UCSD-AML1 (cell line): ENCODE measurements at regions not wholly inside any gene's neighbourhood (a gene's known extent, or its start where the extent isn't known, plus 50 kb on each side); places are given as distances from the start of the nearest gene placed in this dataset.

Experiments
- DNase-seq: peaks from one replicate; lab custom pipeline; 2025; ENCODE audit not compliant: unreplicated experiment; lab: John Stamatoyannopoulos, UW

DNA sequence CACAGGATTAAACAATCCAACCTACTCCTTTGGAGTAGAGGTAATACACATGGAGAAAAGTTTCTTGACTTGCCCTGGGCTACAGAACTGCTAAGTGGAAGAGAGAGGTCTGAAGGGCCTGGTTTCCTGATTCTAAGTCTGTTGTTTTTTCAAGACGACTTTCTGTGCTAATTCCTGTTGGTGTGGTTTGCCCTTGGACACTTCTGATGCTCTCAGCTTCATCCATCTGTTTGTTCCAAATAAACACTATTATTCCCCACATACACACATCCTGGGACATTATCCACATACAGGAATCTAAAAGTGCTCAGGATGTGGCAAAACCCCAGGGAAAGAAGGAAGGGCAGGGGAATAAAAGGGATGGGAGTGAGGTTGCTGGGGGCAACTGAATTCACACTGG lies 393.5 kb upstream of the TBL1XR1 start:
- no peak for DNase-seq

DNA sequence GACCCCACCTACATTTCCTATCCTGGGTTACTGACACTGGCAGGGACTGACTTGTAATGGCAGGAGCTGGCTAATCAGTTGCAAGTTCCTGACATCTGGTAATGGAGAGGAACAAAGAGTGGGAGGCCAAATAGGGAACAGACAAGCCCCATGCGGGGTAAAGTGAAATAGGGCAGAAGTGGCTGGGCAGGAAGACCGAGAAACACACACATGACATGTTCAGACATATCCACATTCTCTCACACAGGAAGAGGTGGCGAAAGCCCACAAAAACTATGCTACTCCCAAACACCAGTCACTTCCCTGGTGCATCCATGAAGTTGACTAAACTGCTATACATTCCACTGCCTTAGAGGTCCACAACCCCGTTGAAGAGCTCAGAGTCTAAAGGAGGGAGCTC lies 394.1 kb upstream of the TBL1XR1 start:
- peak; percentile 70 for DNase-seq

DNA sequence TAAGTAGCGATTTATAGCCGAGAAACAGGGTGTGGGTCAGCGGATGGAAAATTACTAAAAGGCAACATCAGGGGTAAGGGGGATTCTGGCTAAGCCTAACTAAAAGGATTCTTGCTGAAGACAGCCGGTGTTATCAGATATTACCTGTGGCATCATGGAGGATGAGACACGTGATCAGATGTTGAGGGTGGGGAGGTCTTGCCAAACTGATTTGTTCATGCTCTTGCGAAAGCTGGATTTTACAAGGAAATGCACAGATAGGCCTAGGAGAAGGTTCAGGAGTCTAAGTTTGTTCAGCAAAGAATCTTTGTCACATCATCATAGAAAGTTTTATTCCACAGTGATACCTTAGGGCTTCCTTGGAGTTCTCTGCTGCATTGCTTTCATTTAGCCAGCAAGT lies 396.8 kb upstream of the TBL1XR1 start:
- no peak for DNase-seq

DNA sequence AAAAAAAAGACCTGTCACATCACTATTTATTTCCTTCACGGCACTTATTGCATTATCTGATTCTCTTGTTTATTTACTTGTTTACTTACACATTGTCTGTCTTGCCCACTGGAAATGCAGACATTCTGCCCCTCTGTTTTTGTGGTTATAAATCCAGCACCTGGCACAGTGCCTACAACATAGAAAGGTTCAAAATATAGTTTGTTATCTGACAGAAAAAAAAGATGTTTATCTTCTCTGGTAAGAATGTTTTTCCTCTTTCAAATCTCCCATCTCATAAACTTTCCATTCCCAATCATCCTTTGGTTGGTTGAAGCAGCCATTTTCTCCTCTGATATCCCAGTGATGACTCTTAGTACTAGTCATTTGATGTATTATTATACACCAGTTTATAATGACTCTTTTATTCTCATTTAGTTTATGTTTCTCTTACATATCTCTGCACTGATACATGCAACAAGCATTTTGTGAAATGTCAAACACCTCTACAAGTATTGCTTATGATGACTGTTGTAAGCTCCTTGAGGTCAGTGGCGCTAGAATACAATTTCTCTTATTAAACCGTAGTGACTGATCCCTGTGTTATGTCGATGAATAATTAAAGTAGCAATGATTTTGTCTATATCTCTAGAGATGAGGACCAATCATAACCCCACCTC lies 398.4 kb upstream of the TBL1XR1 start:
- DNase-seq: no peak

DNA sequence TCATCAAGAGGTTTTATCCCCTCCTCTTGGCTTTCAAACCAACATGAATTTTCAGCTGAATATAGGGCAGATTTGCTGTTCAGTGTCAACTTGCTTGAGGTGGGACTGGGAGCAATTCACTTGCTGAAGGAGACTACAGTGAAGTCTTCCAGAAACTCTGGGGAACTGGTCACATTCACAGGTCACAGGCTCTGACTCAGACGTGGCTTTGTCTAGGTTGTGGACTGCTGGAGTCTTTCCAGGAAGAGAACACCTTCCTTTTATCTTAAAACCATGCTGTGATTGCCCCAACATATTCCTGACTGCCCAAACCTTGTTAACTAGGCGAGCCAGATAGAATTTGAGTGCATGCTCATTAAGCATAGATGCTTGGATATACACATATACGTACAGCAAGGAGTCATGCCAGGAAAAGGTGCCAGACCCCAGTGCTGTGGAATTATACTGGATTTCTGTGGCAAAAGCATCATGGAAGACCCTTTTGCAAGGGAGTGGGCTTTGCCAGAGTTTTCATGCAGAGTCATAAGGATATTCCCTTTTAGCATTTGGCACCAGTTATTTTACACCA lies 399.1 kb upstream of the TBL1XR1 start:
- no peak for DNase-seq

DNA sequence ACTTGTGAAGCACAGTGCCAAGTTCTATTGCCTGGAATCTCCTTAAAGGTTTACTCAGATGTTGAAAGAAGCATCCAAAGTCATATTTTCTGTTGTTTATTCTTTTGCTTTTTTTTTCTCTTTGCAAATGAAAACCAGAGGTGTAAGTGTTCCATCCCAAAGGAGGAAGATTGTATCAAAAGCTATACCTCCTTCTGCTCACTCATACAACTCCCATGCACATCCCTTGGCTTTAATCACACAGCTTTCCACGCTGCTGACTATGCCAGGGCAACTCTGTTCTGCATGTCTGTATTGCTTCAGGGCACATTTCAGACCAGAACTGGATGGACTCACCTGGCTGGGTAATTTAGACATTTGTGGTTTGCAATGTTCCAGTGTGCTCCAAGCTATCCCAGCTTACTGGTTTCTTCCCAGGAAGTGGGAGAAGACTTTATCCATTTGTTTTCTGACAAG lies 399.6 kb upstream of the TBL1XR1 start:
- no peak for DNase-seq

DNA sequence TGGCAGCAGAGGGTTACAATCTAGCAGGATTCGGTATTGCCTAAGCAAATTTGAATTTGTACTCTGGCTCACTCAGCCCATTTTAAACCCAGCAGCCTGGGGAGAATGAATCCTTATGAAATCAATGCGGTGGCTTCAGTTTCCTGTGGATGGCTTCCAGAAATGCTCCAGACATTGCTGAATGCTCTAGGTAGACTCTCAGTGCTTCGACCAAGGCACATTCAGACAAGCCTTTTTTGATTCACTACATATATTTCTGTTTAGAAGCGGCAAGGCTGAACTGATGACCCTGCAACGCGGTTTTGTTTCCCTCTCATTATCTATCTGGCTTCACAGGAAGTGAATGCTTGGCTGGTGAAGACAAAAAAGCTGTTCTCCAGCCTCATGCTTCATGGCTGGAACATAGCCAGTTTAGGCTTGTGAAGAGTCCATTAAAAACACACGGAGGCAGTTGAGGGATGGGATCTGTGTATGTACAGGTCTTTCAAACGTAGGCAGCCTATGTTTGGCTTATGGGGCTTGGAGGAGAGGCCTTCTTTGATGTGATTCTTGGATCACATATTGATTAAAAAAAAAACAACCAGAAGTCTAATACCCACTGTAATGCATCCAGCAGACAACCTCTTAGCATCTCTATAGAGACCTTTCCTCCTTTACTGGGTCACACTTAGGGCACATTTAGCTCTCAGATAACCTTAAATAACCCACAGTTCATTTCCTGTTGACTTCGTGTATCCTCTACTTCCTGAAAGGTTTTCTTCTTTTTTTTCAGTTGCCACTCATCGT lies 400.2 kb upstream of the TBL1XR1 start:
- peak; percentile 13 for DNase-seq

DNA sequence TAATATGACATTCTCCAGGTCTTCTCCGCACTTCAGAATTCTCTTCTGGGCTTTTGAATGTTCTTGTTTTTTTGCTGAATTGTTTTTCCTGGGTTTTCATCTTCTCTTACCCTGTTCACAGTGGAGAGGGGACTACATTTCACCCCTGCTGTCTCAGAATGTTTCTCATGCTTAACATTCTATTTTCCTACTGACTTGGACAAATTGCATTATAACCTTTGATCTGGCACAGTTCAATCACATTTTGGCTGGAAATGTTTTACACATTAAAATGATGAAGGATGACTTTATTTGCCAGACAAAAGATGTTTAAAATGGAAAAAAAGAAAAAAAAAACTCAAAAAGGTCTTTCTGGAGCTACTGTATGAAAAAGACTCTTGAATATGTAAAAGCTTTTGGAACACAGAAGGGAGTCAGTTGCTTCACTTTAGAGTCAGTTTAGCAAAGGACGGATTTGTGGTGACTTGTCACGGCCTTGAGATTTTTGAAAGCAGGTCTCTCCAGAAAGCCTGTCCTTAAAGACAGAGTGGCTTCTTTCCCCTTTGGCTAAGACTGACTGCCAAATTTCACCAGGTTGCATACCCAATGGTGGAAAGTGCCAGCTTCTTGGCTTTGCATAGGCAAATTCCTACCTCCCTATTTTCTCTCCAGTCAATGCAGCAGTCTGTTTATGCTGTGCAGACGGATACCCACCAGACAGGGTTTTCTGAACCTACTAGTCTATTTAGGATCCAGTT lies 401.0 kb upstream of the TBL1XR1 start:
- DNase-seq: no peak

DNA sequence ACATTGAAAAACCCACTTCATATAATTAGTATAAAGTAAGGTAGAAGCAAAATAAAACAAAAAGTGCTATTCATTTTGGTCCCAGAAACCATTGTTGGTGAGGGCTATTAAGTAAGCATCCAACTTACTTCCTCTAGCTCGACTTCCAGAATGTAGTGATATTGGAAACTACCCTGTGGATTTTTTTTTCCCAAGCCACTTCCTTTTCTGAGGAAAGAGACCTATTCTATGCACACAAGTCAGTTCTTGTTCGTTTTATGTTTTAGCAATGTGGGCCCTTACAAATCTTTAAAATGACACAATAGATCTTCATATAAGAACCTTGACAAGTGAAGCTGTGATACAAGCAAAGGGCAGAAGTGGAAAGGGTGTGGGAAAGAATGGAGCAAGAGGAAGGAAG lies 402.0 kb upstream of the TBL1XR1 start:
- no peak for DNase-seq

DNA sequence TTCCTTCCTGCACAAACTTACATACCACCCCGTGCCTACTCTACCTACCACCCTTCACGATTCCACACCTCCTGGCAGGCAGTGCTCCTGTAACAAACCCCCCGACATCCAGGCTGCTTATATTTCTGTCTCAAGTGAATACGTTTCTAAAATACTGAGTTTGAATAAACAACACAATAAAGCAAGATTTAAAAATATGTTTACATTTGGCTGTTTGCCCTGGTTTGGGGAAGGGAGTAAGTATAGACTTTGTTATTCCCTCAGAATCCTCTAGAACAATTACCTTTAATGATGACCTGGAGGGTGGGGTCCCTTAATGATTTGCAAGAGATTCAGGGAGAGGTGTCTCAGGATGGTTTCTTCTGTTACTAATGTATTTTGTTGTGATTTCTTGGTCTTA lies 402.6 kb upstream of the TBL1XR1 start:
- DNase-seq: no peak

DNA sequence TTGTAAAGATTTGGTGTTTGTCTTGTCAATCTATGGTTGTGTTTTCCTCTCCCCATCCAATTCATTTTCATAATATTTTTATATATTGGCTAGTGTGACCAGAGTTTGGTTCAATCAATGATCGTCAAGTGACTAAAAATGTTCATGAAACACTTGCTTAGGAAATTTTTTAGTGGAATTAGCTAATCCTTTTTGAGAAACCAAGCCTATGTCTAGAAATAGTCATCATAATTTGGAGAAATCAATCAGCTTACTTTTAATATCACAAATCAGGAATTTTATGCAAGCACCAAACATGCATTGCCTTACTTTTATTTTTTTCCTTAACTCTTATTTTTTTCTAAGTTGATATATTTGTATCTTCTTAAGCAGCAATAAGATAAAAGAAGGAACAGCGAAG lies 403.1 kb upstream of the TBL1XR1 start:
- no peak for DNase-seq

DNA sequence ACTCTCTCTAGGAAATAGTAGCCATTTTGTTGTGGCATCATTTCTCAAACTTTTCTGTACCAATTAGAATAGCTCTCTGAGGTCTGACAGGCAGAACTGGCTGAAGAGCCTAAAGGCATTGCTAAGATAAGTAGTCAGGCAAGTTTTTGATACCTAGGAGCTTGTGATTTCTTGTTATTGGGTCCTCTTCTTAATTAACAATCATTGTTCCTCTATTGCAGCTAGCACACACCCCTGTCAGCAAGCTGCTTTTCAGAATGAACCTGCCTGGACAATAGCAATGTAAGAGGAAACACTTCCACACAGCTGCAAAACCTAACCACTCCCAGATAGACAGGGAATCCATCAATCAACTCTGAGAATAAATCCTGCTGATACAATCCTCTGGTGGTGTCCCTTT lies 403.9 kb upstream of the TBL1XR1 start:
- no peak for DNase-seq

DNA sequence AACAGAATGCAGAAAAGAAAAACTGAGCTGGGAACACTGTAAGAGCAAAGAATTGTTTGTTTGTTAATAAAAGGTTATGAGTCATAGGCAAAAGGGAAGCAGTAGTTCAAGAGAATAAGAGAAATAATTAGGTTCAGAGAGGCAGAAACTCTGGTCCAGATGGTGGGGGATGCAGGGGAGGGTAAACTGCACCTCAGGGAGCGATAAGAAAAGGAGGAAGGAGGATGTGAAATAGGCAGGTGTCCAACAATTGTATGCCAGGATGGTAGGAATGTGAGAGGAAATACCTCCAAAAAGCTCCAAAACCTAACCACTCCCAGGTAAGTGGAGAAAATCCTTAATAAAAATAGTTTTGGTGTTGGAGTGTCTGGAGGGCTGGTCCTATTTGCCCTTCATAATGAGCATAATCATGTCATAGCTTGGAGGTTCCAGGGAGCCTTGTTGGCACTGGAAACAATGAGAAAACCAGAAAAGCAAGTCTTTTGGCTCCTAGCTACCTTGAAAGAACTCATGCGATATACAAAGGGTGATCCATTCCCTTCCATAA lies 405.4 kb upstream of the TBL1XR1 start:
- no peak for DNase-seq

DNA sequence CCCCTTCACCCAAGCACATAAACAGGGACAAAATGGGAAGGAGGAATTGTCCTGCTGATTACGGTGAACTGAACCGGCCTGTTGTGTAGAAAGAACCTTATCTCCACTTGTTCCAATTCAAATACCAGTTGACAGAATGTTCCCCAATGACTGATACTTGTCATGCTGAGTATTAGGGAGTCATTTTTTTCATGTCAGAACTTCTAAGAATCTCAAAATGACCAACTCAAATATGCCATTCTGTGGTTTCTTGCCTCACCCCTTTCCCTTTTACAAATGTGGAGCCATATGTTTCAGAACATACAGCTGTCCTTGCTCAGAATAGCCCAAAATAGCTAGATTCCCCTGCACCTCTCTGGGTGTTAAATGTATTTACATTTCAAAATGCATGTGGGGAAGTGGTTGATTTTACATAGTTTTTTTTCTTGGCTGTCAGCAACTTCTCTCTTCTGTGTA lies 405.9 kb upstream of the TBL1XR1 start:
- no peak for DNase-seq

DNA sequence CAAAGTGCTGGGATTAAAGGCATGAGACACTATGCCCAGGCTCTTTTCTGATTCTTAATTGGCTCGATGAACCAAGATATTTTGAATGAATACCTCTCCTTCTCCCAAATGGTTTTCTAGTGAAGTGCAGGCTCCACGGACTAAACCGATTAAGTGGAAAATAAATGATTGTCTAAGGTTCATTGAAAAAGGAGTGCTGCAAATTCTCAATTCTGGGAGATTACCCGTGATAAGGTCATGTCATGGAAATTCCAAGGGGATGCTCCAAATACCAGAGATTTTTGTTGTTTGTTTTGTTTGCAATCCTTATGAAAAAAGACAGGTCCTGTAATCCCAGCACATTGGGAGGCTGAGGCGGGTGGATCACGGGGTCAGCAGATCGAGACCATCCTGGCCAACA lies 406.9 kb upstream of the TBL1XR1 start:
- DNase-seq: no peak

DNA sequence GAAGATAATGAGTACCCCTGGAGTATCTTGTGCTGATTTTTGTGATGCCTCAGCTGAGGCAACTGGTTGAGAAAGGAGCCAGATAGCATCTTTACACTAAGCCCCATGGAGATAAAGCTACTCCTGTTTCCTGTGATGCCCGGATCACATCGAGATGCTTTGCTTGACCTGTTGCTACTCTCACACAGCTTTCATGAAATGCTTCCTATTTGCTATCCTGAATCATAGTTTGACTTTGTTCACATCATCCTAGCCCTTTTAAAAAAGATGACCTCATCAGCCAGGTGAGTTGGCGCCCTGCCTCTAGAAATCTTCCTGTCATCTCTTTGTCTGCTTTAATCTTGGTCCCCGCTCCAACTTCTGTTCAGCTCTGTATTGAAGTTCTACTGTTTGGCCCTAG lies 409.6 kb upstream of the TBL1XR1 start:
- DNase-seq: no peak

DNA sequence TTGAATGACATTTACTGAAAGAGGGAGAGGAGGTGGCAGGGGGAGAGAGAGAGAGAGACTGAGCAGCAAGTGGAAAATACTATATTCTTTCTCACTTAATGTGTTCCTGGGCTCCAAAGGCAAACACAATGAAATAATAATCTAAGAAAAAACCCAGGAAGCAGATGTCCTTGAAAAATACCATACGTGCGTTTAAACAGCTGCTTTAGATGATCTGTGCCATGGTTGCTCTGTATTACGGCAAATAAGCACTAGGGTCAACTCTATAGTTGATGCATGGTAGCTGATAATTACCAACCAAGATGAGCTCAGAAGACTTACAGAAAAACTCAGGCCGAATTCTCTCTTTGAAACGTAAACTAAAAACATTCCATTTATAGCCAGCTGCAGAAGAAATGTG lies 410.3 kb upstream of the TBL1XR1 start:
- no peak for DNase-seq

DNA sequence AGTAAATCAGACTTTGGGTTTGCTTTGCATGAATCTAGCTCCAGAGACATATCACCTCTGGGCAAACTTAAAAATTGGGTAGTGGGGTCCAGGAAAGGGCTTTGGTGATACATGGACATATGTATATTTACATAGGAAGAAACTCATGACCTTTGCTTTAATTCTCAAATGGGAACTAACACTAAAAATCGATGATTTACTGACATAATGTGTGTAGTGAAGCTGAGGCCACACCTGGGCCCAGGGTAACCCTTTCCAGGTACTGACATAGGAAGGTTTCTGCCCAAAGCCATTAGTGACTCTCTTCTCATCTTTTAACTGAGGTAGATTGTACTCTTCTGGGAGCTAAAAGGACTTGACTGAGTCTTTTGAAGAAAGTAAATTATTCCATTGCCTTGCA lies 411.2 kb upstream of the TBL1XR1 start:
- DNase-seq: no peak

DNA sequence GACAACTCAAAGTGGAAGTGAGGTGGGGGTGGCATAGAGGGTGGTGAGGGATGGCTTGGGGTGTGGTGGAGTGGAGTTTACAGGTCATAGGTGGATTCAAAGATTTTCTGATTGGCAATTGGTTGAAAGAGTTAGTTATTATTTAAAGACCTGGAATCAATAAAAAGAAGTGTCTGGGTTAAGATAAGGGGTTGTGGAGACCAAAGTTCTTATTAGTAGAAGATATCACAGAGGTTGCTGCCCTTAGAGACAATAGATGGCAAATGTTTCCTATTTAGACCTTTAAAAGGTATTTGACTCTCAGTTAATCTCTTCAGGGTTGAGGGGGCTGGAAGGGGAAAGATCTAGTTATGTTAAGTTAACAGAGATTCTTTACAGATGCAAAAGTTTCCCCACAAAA lies 412.3 kb upstream of the TBL1XR1 start:
- DNase-seq: no peak

DNA sequence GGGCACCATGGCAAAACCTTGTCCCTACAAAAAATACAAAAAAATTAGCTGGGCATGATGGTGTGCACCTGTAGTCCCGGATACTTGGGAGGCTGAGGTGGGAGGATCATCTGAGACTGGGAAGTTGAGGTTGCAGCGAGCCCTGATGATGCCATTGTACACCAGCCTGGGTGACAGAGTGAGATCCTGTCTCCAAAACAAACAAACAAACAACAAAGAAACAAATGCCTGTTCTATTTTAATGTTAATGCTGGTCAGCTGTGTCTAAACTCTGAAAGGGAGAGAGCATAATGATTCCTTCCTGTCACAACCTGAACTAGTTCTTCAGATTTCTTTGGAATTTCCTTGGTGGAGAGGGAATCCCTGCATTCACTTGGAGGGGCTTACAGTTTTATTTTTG lies 413.0 kb upstream of the TBL1XR1 start:
- no peak for DNase-seq
